ENCODE measurements at regions not wholly inside any gene's neighbourhood (a gene's known extent, or its start where the extent isn't known, plus 50 kb on each side); places are given as distances from the start of the nearest gene placed in this dataset.

DNA sequence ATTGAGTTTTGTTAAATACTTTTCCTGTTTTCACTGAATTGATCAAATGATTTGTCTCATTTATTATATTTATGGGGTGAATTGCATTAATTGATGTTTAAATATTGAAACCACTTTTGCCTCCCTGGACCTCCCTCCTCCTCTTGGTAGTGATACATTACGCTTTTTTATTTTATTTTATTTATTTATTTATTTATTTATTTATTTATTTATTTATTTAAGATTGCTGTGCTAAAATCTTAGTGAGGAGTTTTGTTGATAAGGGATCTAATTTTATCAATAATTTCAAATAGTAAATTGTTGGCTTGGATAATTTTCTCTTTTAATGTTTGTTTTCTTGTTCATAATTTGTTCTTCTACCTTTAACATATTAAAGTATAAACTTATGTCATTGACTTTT, 1281.0 kb upstream of the NXPH2 start:
- Histone ChIP-seq H3K9me2 (replicated peaks; ENCODE audit: low read length) (no peaks in the 10 kb centered on the region), H2AFZ (ENCODE audit: low read length) (no peak overlapping the region), H3F3A (ENCODE audit: low read length, unreplicated experiment) (no peaks in the 10 kb centered on the region), H3K4me2 (ENCODE audit: low read length) (no peak overlapping the region), H3K36me3 (ENCODE audit: low read depth, low read length) (no peaks in the 10 kb centered on the region), H3K4me3 (ENCODE audit: low read length) (no peak overlapping the region), H3K9ac (ENCODE audit: low read length) (no peak overlapping the region), H3K4me1 (ENCODE audit: insufficient read depth, low read length) (no peaks in the 10 kb centered on the region), H4K20me1 (ENCODE audit: low read length) (no peaks in the 10 kb centered on the region), H3K79me2 (ENCODE audit: low read length) (no peaks in the 10 kb centered on the region), H3K27ac (ENCODE audit: low read length) (no peak overlapping the region), H3K9me3 (ENCODE audit: low read length) (no peaks in the 10 kb centered on the region), H3K27me3 (ENCODE audit: low read length) (no peaks in the 10 kb centered on the region)
- ChIA-PET CTCF (no interaction called here), POLR2A (ENCODE audit: unreplicated experiment) (no interaction called here)
- ATAC-seq: no peak
- TF ChIP-seq EZH2phosphoT487 (IDR thresholded peaks at IDR 0.05; ENCODE audit: borderline replicate concordance, low read length) (no peak), EZH2 (IDR thresholded peaks at IDR 0.05; ENCODE audit: low read length, unreplicated experiment) (no peak)
- TF ChIP-seq, protein P1, sequence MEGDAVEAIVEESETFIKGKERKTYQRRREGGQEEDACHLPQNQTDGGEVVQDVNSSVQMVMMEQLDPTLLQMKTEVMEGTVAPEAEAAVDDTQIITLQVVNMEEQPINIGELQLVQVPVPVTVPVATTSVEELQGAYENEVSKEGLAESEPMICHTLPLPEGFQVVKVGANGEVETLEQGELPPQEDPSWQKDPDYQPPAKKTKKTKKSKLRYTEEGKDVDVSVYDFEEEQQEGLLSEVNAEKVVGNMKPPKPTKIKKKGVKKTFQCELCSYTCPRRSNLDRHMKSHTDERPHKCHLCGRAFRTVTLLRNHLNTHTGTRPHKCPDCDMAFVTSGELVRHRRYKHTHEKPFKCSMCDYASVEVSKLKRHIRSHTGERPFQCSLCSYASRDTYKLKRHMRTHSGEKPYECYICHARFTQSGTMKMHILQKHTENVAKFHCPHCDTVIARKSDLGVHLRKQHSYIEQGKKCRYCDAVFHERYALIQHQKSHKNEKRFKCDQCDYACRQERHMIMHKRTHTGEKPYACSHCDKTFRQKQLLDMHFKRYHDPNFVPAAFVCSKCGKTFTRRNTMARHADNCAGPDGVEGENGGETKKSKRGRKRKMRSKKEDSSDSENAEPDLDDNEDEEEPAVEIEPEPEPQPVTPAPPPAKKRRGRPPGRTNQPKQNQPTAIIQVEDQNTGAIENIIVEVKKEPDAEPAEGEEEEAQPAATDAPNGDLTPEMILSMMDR (conservative IDR thresholded peaks at IDR 0.05; ENCODE audit: low read depth, low read length): no peak
- DNase-seq: no peak
- no TSS peak for BruUV-seq (replicated peaks)
- intact Hi-C loops (cut with micrococcal nuclease): no loop called here

DNA sequence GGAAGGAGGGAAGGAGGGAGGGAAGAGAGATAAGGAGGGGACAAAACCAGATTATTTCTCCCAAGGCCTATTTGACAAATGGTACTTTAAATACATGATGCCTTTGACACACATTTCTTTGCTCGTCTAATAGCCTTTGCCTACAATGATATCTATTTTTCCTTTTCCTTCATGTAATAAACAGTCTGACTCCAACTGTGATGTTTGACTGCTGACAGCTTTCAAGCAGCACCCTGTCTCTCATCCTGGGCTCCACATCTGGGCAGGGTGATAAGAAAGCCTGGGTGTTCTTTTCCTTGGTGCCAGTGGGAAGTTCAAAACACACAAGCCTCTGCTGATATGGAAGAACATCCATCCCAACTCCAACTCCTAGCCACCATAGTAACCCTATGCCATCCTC, 1277.7 kb upstream of the NXPH2 start:
- TF ChIP-seq EZH2phosphoT487 (IDR thresholded peaks at IDR 0.05; ENCODE audit: borderline replicate concordance, low read length) (no peak), EZH2 (IDR thresholded peaks at IDR 0.05; ENCODE audit: low read length, unreplicated experiment) (no peak)
- TF ChIP-seq, protein P1 (conservative IDR thresholded peaks at IDR 0.05; ENCODE audit: low read depth, low read length): no peak
- no peak overlapping the region for H3K4me3 ChIP-seq (ENCODE audit: low read length)
- no peaks in the 10 kb centered on the region for H3K4me1 ChIP-seq (ENCODE audit: insufficient read depth, low read length)
- H3K9ac ChIP-seq (ENCODE audit: low read length): no peak overlapping the region
- ChIA-PET POLR2A (ENCODE audit: unreplicated experiment) (no interaction called here), CTCF (no interaction called here)
- H3K4me2 ChIP-seq (ENCODE audit: low read length): no peak overlapping the region
- intact Hi-C loops (cut with micrococcal nuclease): no loop called here
- no peaks in the 10 kb centered on the region for H3K79me2 ChIP-seq (ENCODE audit: low read length)
- H3K36me3 ChIP-seq (ENCODE audit: low read depth, low read length): no peaks in the 10 kb centered on the region
- H3K27ac ChIP-seq (ENCODE audit: low read length): no peak overlapping the region
- no peaks in the 10 kb centered on the region for H3K9me2 ChIP-seq (replicated peaks; ENCODE audit: low read length)
- DNase-seq: no peak
- no TSS peak for BruUV-seq (replicated peaks)
- H2AFZ ChIP-seq (ENCODE audit: low read length): no peak overlapping the region
- no peak for ATAC-seq
- no peaks in the 10 kb centered on the region for H3K27me3 ChIP-seq (ENCODE audit: low read length)
- H4K20me1 ChIP-seq (ENCODE audit: low read length): no peaks in the 10 kb centered on the region
- no peaks in the 10 kb centered on the region for H3F3A ChIP-seq (ENCODE audit: low read length, unreplicated experiment)
- no peaks in the 10 kb centered on the region; the same call in 1 of the 2 replicates for H3K9me3 ChIP-seq (ENCODE audit: low read length)

DNA sequence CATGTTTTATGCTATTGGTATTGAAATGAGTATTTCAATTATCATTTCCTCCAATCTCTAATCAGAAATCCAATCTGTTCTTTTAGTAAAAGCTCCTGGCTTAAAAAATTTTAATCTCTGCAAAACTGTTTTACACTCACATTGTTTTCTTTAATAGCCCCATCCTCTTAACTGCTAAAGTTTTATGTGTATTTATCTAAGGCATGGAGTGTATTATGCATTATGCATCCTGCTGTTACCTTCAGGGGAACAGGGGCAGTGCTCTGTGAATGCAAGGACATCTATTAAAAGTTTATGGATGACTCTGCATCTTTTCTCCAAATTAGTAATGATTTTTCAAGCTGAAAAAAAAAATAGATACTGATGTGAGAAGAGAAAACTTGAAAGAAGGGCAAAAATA, 1261.6 kb upstream of the NXPH2 start:
- no peaks in the 10 kb centered on the region for H4K20me1 ChIP-seq (ENCODE audit: low read length)
- no peaks in the 10 kb centered on the region for H3K27me3 ChIP-seq (ENCODE audit: low read length)
- POLR2A ChIA-PET (ENCODE audit: unreplicated experiment): no interaction called here

More for the DNA sequence above, 1261.6 kb upstream of the NXPH2 start:
- intact Hi-C loops (cut with micrococcal nuclease): no loop called here
- no peak overlapping the region for H2AFZ ChIP-seq (ENCODE audit: low read length)
- BruUV-seq (replicated peaks): no TSS peak
- TF ChIP-seq EZH2phosphoT487 (IDR thresholded peaks at IDR 0.05; ENCODE audit: borderline replicate concordance, low read length): no peak
- TF ChIP-seq EZH2 (IDR thresholded peaks at IDR 0.05; ENCODE audit: low read length, unreplicated experiment): no peak
- H3K36me3 ChIP-seq (ENCODE audit: low read depth, low read length): no peaks in the 10 kb centered on the region
- no peaks in the 10 kb centered on the region for H3K79me2 ChIP-seq (ENCODE audit: low read length)
- H3F3A ChIP-seq (ENCODE audit: low read length, unreplicated experiment): no peaks in the 10 kb centered on the region
- DNase-seq: no peak
- H3K4me3 ChIP-seq (ENCODE audit: low read length): no peak overlapping the region
- peak; percentile 65 for ATAC-seq
- no peaks in the 10 kb centered on the region for H3K9me3 ChIP-seq (ENCODE audit: low read length)
- H3K4me2 ChIP-seq (ENCODE audit: low read length): no peak overlapping the region
- H3K27ac ChIP-seq (ENCODE audit: low read length): no peak overlapping the region
- no peaks in the 10 kb centered on the region for H3K4me1 ChIP-seq (ENCODE audit: insufficient read depth, low read length)
- CTCF ChIA-PET: no interaction called here
- H3K9me2 ChIP-seq (replicated peaks; ENCODE audit: low read length): no peaks in the 10 kb centered on the region
- no peak overlapping the region for H3K9ac ChIP-seq (ENCODE audit: low read length)
